Upper lobe of left lung (tissue), 6 donors: ENCODE measurements at regions not wholly inside any gene's neighbourhood (a gene's known extent, or its start where the extent isn't known, plus 50 kb on each side); places are given as distances from the start of the nearest gene placed in this dataset.

Source experiments
- ATAC-seq, 2 donors: fragments of 200-7000 bp; cut with Tn5 transposase; one replicate each; pipeline ENCODE4 v1.9.1; 2022; ENCODE audit warnings: mild to moderate bottlenecking in 2 of 2, moderate library complexity in 2 of 2; ENCODE audit not compliant: low FRiP score in 2 of 2
- DNase-seq, 2 donors: peaks; one replicate each; pipeline ENCODE4 v3.0.0-alpha.2; 2019 to 2020
- H3K27ac ChIP-seq, 4 donors: fragments of 200-600 bp; sonication (generic); one replicate each; pipeline ENCODE4 v1.5.1; 2016 to 2019
- H3K27me3 ChIP-seq, 4 donors: fragments of 200-600 bp; sonication (generic); one replicate each; pipeline ENCODE4 v1.5.1; 2017 to 2019
- H3K36me3 ChIP-seq, 4 donors: fragments of 200-600 bp; sonication (generic); one replicate each; pipeline ENCODE4 v1.5.1; 2016 to 2019
- H3K4me1 ChIP-seq, 4 donors: fragments of 200-600 bp; sonication (generic); one replicate each; pipeline ENCODE4 v1.5.1; 2018 to 2019
- H3K4me3 ChIP-seq, 4 donors: fragments of 200-600 bp; sonication (generic); one replicate each; pipeline ENCODE4 v1.5.1; 2017 to 2019; ENCODE audit warnings: mild to moderate bottlenecking in 2 of 4, moderate library complexity in 1 of 4
- H3K9me3 ChIP-seq, 4 donors: fragments of 200-600 bp; sonication (generic); one replicate each; pipeline ENCODE4 v1.5.1; 2018 to 2019
- EP300 ChIP-seq, 4 donors: sonication (generic); formaldehyde crosslinking; IDR thresholded peaks; one replicate each; pipeline ENCODE4 v1.5.1; 2017; ENCODE audit warnings: antibody characterized with exemption in 4 of 4, control low read depth in 2 of 4
- POLR2A ChIP-seq, 4 donors: fragments of 450-650 bp; IDR thresholded peaks; one replicate each; pipeline ENCODE4 v1.5.1; 2016 to 2017; ENCODE audit warnings: antibody characterized with exemption in 4 of 4, mild to moderate bottlenecking in 2 of 4
- POLR2AphosphoS5 ChIP-seq, 2 donors: sonication (generic); formaldehyde crosslinking; IDR thresholded peaks; one replicate each; pipeline ENCODE4 v1.5.1; 2017; ENCODE audit warnings: antibody characterized with exemption in 2 of 2
- WGBS, 2 donors: methylation state at CpG; one replicate each; pipeline ENCODE4 v1.1.5; 2017 to 2018; 5-methylcytosine and 5-hydroxymethylcytosine counted together
- TF ChIP-seq, protein P1 (sequence below), 6 experiments: fragments of 450-650 bp in 4 of 6; fragments of 200-600 bp in 2 of 6; sonication (generic) in 2 of 6; IDR thresholded peaks; one replicate each; pipeline ENCODE4 v1.5.1; 2016 to 2019; ENCODE audit warnings: antibody characterized with exemption in 6 of 6
- donor health status: DM: no; HTN: no; CAD: no; lungs with moderate emphysema.
- donor health status: DM: no; HTN: yes; CAD: no; lungs with severe emphysema.

DNA sequence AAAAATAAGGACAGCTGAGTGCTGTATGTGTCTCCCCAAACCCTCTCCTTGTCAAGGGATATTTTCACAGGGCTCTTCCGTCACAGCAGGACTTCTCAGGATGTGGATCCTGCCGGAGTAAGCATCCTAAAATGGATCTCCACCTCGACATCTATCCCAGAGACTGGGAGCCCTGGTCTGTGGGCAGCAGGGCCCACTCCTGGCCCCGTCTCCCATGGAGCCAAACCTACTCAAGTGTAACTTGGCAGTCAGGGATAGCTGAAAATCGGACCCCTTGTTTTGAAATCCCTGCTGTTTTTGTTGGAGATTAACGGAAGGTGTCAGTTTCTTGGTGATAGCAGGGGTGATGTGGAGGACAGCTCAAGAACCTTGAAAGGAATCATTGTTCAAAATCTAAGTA is 109.0 kb upstream of the TWIST2 start:
- Histone ChIP-seq H3K4me3 (no peak overlapping the region), H3K36me3 (no peaks in the 10 kb centered on the region), H3K4me1 (no peaks in the 10 kb centered on the region), H3K9me3 (no peaks in the 10 kb centered on the region), H3K27me3 (no peaks in the 10 kb centered on the region), H3K27ac (no peak overlapping the region)
- 77 to 78% methylated on average over 6 of the region's 6 CpGs for WGBS, 2 donors
- no peak for ATAC-seq
- no peak for DNase-seq
- TF ChIP-seq, protein P1, sequence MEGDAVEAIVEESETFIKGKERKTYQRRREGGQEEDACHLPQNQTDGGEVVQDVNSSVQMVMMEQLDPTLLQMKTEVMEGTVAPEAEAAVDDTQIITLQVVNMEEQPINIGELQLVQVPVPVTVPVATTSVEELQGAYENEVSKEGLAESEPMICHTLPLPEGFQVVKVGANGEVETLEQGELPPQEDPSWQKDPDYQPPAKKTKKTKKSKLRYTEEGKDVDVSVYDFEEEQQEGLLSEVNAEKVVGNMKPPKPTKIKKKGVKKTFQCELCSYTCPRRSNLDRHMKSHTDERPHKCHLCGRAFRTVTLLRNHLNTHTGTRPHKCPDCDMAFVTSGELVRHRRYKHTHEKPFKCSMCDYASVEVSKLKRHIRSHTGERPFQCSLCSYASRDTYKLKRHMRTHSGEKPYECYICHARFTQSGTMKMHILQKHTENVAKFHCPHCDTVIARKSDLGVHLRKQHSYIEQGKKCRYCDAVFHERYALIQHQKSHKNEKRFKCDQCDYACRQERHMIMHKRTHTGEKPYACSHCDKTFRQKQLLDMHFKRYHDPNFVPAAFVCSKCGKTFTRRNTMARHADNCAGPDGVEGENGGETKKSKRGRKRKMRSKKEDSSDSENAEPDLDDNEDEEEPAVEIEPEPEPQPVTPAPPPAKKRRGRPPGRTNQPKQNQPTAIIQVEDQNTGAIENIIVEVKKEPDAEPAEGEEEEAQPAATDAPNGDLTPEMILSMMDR (IDR thresholded peaks at IDR 0.05) = no peak
- TF ChIP-seq POLR2A (IDR thresholded peaks at IDR 0.05) (no peak), POLR2AphosphoS5 (IDR thresholded peaks at IDR 0.05) (no peak)

DNA sequence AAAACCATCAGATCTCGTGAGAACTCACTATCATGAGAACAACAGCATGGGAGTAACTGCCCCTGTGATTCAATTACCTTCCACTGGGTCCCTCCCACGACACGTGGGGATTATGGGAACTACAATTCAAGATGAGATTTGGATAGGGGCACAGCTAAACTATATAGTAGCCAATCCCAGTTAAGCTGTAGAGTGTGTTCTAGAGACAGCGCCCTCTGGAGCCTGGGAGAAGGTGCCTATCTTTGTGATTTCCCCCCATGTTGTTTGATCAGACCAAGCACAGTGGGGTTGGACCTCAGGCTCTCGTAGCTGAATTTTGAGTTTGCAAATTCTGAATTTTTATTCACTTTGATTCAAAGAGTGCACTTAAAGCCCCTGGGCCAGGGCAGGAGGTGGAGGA is 108.2 kb upstream of the TWIST2 start:
- WGBS, 2 donors = 75 to 77% methylated on average over 5 of the region's 5 CpGs
- Histone ChIP-seq H3K36me3 (no peaks in the 10 kb centered on the region), H3K9me3 (no peaks in the 10 kb centered on the region), H3K27me3 (no peaks in the 10 kb centered on the region), H3K27ac (no peak overlapping the region), H3K4me1 (no peaks in the 10 kb centered on the region), H3K4me3 (no peak overlapping the region)
- DNase-seq = no peak
- TF ChIP-seq, protein P1 (IDR thresholded peaks at IDR 0.05) = no peak
- TF ChIP-seq POLR2AphosphoS5 (IDR thresholded peaks at IDR 0.05) (no peak), EP300 (IDR thresholded peaks at IDR 0.05) (no peak), POLR2A (IDR thresholded peaks at IDR 0.05) (no peak)
- ATAC-seq = no peak

DNA sequence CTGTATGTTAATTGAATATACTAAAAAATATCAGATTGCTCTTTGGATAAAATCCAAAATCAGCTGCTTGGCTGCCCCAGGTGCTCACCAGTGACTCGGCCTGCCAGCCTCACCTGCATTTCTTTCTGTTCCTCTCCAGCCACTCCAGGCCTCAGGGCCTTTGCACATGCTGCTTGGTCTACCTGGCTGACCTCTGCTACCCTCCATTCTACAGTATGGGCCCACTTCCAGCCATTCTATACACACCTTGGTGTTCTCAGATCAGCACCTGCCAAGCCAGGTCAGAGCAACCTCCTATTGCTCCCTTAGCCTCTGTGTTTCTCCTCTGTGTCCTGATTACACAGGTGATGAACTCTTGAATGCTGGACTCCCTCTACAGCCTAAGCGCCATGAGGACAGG is 106.6 kb upstream of the TWIST2 start:
- WGBS, 2 donors = 86 to 87% methylated on average over 2 of the region's 2 CpGs
- Histone ChIP-seq H3K4me1 (no peaks in the 10 kb centered on the region), H3K27ac (no peak overlapping the region), H3K4me3 (no peak overlapping the region), H3K36me3 (no peaks in the 10 kb centered on the region), H3K27me3 (no peaks in the 10 kb centered on the region), H3K9me3 (no peaks in the 10 kb centered on the region)
- TF ChIP-seq EP300 (IDR thresholded peaks at IDR 0.05) = no peak
- TF ChIP-seq POLR2AphosphoS5 (IDR thresholded peaks at IDR 0.05) = no peak
- TF ChIP-seq, protein P1 (IDR thresholded peaks at IDR 0.05) = no peak
- no peak for TF ChIP-seq POLR2A (IDR thresholded peaks at IDR 0.05)
- no peak for ATAC-seq
- no peak for DNase-seq

DNA sequence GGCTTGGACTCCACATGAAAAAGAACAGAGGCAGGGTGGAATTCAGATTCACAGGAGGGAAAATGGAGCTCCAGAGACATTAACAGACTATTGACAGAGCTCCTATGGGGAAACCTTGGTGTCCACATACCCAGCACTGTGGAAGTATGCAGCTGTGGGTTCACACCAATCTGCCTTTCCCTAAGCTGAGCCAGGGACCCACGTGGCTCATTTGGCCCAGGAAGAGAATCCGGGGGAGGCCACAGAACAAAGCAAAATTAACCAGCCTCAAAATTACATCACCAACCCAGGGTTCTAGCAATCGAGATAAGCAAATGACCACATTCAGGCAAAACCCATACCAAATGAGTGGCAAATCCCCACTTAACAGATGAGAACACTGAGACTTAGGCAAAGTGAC is 105.8 kb upstream of the TWIST2 start:
- Histone ChIP-seq H3K4me1 (no peaks in the 10 kb centered on the region), H3K9me3 (no peaks in the 10 kb centered on the region), H3K27me3 (no peaks in the 10 kb centered on the region), H3K4me3 (no peak overlapping the region), H3K27ac (no peak overlapping the region), H3K36me3 (no peaks in the 10 kb centered on the region)
- TF ChIP-seq EP300 (IDR thresholded peaks at IDR 0.05) (no peak), POLR2A (IDR thresholded peaks at IDR 0.05) (no peak), POLR2AphosphoS5 (IDR thresholded peaks at IDR 0.05) (no peak)
- TF ChIP-seq, protein P1 (IDR thresholded peaks at IDR 0.05) = no peak
- no peak for ATAC-seq
- no peak for DNase-seq
- WGBS, 2 donors = 77 to 81% methylated on average over 3 of the region's 3 CpGs

DNA sequence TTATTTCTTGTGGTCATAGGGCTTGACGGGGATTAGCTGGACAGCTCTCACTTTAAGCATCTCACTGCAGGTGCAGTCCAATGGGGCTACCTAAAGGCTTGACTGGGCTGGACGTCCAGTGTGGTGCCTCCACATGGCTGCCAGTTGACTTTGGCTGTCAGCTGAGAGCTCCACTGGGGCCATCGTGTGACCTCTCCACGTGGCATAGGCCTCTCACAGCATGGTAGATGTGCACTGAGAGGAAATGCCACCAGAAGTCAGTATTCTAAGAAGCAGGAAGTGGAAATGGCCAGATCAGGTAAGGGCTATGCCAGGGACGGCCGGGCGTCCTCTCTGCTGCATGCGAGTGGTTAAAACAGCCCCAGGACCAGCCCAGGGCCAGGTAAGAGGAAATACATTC is 105.2 kb upstream of the TWIST2 start:
- TF ChIP-seq EP300 (IDR thresholded peaks at IDR 0.05) (no peak), POLR2A (IDR thresholded peaks at IDR 0.05) (no peak), POLR2AphosphoS5 (IDR thresholded peaks at IDR 0.05) (no peak)
- TF ChIP-seq, protein P1 (IDR thresholded peaks at IDR 0.05) = no peak
- WGBS, 2 donors = 65 to 84% methylated on average over 5 to 8 of the region's 8 CpGs
- no peak for ATAC-seq
- Histone ChIP-seq H3K27me3 (no peaks in the 10 kb centered on the region), H3K36me3 (no peaks in the 10 kb centered on the region), H3K9me3 (no peaks in the 10 kb centered on the region), H3K4me3 (no peak overlapping the region), H3K4me1 (no peaks in the 10 kb centered on the region), H3K27ac (no peak overlapping the region)
- DNase-seq = no peak
